Cerebellar nuclear complex (tissue), 1 donor: ENCODE measurements at regions not wholly inside any gene's neighbourhood (a gene's known extent, or its start where the extent isn't known, plus 50 kb on each side); places are given as distances from the start of the nearest gene placed in this dataset.
"Not testable (repeated sequence)": the region's sequence is repeated elsewhere in the genome, so short reads cannot be mapped to it uniquely, and the experiment has no call there.

Experiments
- DNase-seq, 2 experiments: peaks; one replicate each; lab custom pipeline; 2025; lab: John Stamatoyannopoulos, UW

- no peak for DNase-seq
These were observed 127.0 kb upstream of the MEOX2 start for GRCh38 chr7:15813448-15813847.

GRCh38 chr7:15810383-15810782 is 123.9 kb upstream of the MEOX2 start:
- not testable (repeated sequence) for DNase-seq

GRCh38 chr7:15809936-15810335 is 123.5 kb upstream of the MEOX2 start:
- not testable (repeated sequence) for DNase-seq

DNA sequence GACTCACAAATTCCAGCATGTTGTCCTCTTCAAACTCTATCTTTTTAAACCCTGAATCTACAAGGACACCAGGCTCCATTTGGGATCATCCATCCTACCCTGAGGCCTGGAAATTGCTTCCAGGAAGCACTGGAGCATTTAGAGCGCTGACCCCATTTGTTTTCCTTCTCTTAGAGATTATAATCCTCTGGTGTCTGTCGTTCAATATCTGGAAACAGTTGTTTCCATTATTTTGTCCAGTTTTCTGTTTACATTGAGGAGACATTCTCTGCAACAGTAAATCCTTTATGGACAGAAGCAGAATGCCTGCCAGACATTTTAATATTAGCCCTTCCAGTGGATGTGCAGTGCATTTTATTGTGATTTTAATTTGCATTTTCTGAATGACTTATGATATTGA is 119.4 kb upstream of the MEOX2 start:
- no peak for DNase-seq

- DNase-seq = no peak
These were observed 115.9 kb upstream of the MEOX2 start for GRCh38 chr7:15802425-15802824.

DNA sequence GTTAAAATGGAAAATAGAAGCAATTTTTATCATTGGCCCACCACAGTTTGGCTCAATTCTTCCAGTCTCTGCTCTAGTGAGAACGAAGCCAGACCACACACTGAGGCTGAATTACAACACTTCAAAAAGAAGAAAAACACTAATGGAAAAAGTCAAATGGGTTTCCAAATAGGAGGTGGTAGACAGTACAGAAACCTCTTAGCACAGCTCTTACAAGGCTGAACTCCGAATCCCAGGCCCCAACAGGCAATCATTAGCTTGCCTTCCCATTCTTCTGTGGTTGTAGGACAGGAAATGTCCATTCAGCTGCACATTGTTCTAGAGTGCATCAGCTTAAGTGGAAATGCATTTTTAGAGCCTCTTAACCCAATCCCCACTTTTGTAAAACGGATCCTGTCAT is 115.1 kb upstream of the MEOX2 start:
- no peak for DNase-seq

- DNase-seq = no peak
These were observed 114.6 kb upstream of the MEOX2 start for GRCh38 chr7:15801041-15801440.

DNA sequence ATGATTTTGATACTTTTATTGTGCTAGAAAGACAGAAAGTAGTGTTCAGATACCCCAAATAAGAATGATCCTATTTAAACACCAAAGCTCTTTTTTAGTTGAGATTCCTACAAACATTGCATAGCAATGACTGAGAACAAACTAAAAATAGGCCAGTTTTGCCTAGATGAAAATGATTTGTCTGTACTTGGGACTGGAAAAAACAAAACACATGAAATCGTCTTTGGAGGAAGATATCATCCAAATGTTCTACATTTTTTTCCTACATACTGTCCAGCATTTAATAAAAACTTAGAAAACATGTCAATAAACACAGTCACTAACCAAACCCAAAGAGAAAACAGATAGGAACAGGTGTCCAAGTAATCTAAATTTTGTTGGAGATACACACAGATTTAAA is 111.6 kb upstream of the MEOX2 start:
- DNase-seq = no peak

DNA sequence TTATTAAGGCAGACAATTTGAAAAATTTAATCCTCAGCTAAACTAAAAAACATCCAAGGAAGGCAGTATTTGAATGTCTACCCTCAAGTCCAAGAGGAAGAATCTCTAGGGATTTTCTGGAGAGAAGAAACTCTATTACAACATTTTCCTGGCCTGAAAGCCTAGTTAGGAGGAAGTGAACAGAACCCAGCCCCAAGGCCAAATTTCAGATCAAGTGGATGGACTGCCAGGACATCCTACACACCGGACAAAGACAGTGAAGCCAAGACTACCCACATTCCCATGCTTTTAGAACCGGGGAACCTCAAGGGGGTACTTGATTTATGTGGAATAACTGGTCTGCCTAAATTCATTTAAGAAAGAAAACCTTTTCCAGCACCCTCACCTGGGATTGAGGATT is 108.9 kb upstream of the MEOX2 start:
- DNase-seq = no peak

DNA sequence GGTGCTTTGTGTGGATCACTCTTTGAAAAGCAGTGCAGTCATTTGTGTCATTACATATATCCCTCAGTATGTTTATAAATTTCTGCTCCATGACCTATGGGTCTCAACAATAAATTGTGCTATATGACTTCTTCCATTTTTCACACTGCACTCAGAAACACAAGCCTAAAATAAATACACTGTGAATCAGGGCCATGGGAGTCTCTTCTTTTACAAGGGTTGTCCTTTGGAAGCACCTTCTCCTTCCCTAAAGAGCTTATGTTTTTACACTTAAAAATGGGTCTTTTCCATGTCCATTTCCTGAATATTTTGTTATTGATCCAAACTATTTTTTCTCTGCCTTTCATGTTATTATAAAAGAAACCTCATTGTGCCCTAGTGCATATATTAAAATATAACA is 108.3 kb upstream of the MEOX2 start:
- DNase-seq = no peak

- DNase-seq = no peak
These were observed 98.2 kb upstream of the MEOX2 start for GRCh38 chr7:15784694-15785030.

- no peak for DNase-seq
These were observed 97.7 kb upstream of the MEOX2 start for GRCh38 chr7:15783987-15784693.

DNA sequence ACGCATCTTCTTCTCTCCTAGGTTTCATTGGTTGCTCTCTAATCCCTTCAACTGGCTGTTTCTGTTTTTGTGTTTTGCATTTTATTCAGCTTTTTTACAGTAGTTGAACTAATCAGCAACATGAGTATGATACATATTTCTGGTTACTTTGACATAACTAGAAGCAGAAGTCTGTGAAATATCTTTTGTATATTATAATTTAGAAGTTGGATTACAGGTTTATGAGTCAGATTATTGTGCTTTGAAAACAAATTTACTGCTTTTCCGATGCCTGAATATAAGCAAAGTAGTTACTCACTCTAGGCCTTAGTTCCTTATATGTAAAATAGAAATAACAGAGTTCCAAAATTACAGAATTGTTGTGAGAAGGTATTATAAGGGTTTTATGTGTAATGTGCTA is 96.2 kb upstream of the MEOX2 start:
- no peak for DNase-seq

- no peak for DNase-seq
These were observed 95.5 kb upstream of the MEOX2 start for GRCh38 chr7:15781944-15782343.

DNA sequence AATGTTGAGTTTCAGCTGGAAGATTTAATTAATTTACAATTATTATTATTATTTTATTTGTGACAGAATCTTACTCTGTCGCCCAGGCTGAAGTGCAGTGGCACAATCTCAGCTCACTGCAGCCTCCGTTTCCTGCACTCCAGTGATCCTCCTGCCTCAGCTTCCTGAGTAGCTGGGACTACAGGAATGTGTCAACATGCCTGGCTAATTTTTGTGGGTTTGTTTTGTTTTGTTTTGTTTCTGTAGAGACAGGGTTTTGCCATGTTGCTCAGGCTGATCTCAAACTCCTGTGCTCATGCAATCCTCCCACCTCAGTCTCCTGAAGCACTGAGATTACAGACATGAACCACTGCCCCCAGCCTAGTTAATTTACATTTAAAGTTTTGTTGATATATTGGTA is 93.8 kb upstream of the MEOX2 start:
- no peak for DNase-seq

DNA sequence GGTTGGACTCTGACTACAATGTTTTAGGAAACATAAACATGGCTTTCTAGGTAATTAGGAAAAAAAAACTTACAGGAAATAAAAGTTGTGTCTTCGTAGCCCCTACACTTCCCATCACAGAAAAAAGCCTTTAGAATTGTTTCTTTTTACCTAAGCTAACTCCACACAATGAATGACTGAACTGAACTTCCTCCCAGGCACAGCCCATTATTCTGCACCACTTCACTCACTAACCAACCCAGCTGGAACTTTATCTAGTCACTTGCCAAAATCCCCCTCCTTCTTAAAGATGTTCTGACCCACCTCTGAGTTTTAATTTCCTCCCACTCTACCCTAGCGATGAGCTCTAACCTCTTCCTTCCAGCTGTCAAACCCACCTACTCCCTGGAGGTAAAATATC is 91.7 kb upstream of the MEOX2 start:
- DNase-seq = no peak

DNA sequence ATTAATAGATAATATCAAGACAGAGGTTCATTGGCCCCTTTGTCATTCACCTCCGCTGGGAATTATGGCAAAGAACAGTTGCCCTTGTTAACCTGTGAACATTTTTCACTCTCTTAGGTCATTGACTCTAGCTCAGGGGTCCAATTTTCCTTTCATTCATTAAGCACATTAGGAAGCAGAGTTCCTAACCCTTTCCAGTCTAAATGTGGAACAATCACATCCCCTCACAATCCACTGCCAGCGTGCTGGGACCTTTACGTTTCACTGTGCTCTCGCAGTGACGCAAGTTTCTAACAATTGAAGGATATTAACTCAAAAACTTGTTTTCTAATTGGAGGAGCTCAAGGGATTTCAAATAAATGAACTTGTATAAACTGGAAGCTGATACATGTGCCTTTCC is 79.3 kb upstream of the MEOX2 start:
- DNase-seq = no peak

DNA sequence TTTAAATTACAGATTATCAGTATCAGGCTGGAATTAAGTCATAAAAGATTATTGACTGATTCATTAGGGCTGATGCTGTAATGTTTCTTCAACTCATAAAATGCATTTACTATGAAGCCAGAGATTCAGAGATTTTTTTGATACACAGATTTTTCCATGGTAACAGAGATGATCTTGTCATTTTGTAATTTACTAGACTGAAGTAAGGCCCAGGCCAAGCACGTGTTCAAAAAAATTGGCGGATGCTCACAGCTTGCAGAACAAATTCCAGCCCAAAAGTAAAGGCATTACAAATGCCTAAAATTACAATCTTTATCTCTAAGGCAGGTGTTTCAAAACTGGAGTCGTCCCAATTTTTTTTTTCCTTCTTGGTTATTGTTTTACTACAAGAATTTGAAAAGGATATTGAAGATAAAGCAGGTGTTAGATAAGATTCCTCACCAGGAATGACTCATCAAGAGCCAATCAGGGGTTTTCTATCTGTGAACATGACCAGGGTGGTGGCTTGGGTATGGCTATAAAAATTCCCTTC is 78.4 kb upstream of the MEOX2 start:
- DNase-seq = no peak

DNA sequence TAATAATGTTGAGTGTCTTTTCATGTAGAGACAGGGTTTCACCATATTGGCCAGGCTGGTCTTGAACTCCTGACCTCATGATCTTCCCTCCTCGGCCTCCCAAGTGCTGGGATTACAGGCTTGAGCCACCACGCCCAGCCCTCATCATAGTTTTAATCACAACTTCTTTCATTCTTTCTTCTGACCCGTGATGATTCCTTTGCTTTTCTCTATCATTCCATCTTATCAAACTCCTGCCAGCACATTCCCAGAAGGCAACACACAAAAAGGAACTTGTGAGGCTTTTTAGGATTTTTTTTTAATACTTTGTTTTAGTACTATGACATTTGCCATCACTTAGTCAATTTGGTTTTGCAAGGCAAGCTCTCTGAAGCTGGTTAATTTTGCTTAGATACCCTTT is 77.5 kb upstream of the MEOX2 start:
- no peak for DNase-seq

DNA sequence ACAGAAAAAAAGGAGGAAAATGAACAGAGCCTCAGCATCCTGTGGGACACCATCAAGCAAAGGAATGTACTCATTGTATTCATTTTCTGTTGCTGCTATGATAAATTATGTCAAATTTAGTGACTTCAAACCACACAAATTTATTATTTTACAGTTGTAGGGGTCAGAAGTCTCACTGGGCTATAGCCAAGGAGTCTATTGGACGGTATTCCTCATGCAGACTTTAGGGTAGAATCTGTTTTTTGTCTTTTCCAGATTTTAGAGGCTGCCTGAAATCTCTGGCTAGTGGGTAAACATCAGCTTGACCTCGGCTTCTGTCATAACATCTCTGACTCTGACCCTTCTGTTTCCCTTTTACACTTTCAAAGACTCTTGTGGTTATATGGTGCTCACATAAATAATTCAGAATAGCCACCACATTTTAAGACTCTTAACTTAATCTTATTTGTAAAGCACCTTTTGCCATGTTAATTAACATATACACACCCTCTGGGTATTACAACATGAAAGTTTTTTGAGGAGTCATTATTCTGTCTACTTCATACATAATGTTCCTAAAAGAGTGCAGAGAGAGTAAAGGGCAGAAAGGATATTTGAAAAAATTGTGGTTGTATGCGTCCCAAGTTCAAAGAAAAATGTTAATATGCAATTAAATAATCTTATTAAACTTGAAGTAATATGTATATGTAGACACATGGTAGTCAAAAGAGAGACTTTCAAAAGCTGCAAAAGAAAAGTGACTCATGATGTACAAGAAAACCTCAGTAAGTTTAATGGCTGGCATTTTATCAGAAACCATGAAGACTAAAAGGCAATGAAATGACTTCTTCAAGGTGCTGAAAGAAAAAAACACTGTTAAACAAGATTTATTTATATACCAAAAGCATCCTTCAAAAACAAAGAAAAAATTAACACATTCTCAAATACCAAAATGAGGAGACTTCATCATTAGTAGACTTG is 70.8 kb upstream of the MEOX2 start:
- DNase-seq = no peak

- no peak for DNase-seq
These were observed 68.6 kb upstream of the MEOX2 start for GRCh38 chr7:15755061-15755460.

DNA sequence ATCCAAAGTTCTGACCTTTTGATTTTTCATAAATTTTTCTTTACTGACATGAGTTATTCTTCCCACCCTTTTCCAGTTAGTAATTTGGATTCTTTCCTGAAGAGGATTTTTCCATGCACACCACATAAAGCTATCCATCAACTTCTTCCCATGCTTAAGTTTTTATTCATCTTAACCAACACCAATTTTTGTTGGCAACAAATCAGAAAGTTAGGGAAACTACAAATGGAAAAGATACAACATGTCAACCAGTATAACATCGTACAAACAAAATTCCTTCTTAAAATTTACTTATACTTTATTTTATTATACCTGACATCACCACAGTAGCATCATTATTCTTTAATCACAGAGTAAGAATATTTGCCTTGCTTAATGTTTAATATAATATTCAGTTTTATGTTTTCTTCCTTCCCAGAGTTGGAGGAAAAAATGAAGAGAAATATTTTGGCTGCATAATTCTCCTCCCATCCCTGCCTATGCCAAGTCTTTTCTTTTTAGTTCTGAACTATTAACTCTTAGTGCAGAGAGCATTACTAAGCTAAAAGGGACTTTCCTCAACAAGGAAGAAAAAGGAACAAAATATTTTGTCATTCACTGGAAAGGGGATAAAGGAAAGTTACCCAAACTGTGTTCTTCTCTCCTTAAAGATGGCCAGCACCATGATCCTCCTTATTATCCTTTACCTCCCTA is 67.5 kb upstream of the MEOX2 start:
- no peak for DNase-seq

GRCh38 chr7:15752377-15752776 is 65.9 kb upstream of the MEOX2 start:
- no peak for DNase-seq
